GM23338 (cell line): ENCODE measurements at regions not wholly inside any gene's neighbourhood (a gene's known extent, or its start where the extent isn't known, plus 50 kb on each side); places are given as distances from the start of the nearest gene placed in this dataset.

Experiments
- ATAC-seq: fragments of 200-7000 bp; cut with Tn5 transposase; 3 replicates; pipeline ENCODE4 v1.9.1; 2020
- DNase-seq: peaks from one replicate; pipeline ENCODE4 v3.0.0-alpha.2; 2015; ENCODE audit warnings: low spot score
- H2AFZ ChIP-seq: fragments of 200-600 bp; sonication (generic); 2 replicates; pipeline ENCODE4 v1.8.0; 2016; ENCODE audit warnings: antibody characterized with exemption, mild to moderate bottlenecking, moderate library complexity
- H3F3A ChIP-seq: fragments of 200-600 bp; sonication (generic); replicated peaks from 2 replicates; pipeline ENCODE4 v1.8.0; 2017; ENCODE audit warnings: antibody characterized with exemption, mixed run types, low read depth
- H3K27ac ChIP-seq: fragments of 200-600 bp; sonication (generic); 2 replicates; pipeline ENCODE4 v1.6.1; 2016; ENCODE audit warnings: low read depth
- H3K27me3 ChIP-seq: fragments of 200-600 bp; sonication (generic); 2 replicates; pipeline ENCODE4 v1.8.0; 2016; ENCODE audit warnings: mild to moderate bottlenecking, mixed run types, moderate library complexity; ENCODE audit not compliant: insufficient read depth
- H3K36me3 ChIP-seq: fragments of 200-600 bp; sonication (generic); 2 replicates; pipeline ENCODE4 v1.8.0; 2016; ENCODE audit warnings: mild to moderate bottlenecking; ENCODE audit not compliant: insufficient read depth
- H3K4me1 ChIP-seq: fragments of 200-600 bp; sonication (generic); 2 replicates; pipeline ENCODE4 v1.8.0; 2016; ENCODE audit warnings: mild to moderate bottlenecking, moderate library complexity; ENCODE audit not compliant: insufficient read depth
- H3K4me2 ChIP-seq: fragments of 200-600 bp; sonication (generic); 2 replicates; pipeline ENCODE4 v1.7.1; 2017; ENCODE audit warnings: mixed run types
- H3K4me3 ChIP-seq: fragments of 200-600 bp; sonication (generic); 2 replicates; pipeline ENCODE4 v1.6.1; 2016; ENCODE audit warnings: mixed run types
- H3K79me2 ChIP-seq: fragments of 200-600 bp; sonication (generic); replicated peaks from 2 replicates; pipeline ENCODE4 v1.8.0; 2017; ENCODE audit warnings: mild to moderate bottlenecking; ENCODE audit not compliant: insufficient read depth
- H3K9me2 ChIP-seq: fragments of 200-600 bp; sonication (generic); 2 replicates; pipeline ENCODE4 v1.8.0; 2017; ENCODE audit not compliant: insufficient read depth
- H4K20me1 ChIP-seq: fragments of 200-600 bp; sonication (generic); replicated peaks from 2 replicates; pipeline ENCODE4 v1.8.0; 2017; ENCODE audit warnings: mild to moderate bottlenecking; ENCODE audit not compliant: insufficient read depth
- H3K27ac Mint-ChIP-seq: 2 replicates; pipeline ENCODE4 v1.8.0; 2020; ENCODE audit warnings: inconsistent platforms, mild to moderate bottlenecking, moderate library complexity, mixed read lengths
- H3K27me3 Mint-ChIP-seq: 3 replicates; pipeline ENCODE4 v1.8.0; 2022; ENCODE audit warnings: low read depth, mild to moderate bottlenecking, moderate library complexity, mixed read lengths, inconsistent platforms; ENCODE audit not compliant: insufficient read depth, poor library complexity
- H3K36me3 Mint-ChIP-seq: 3 replicates; pipeline ENCODE4 v1.8.0; 2021; ENCODE audit warnings: low read depth, mild to moderate bottlenecking, inconsistent platforms, moderate library complexity, mixed read lengths
- H3K4me1 Mint-ChIP-seq: 3 replicates; pipeline ENCODE4 v1.8.0; 2020; ENCODE audit warnings: mild to moderate bottlenecking, inconsistent platforms, mixed read lengths
- H3K4me3 Mint-ChIP-seq: 3 replicates; pipeline ENCODE4 v1.8.0; 2021; ENCODE audit warnings: moderate library complexity, mild to moderate bottlenecking, inconsistent platforms, mixed read lengths
- H3K9me3 Mint-ChIP-seq: 3 replicates; pipeline ENCODE4 v1.8.0; 2020; ENCODE audit warnings: moderate library complexity, mild to moderate bottlenecking, inconsistent platforms, mixed read lengths
- CREB1 ChIP-seq: fragments of 250-450 bp; sonication (Bioruptor Pico); IDR thresholded peaks from 2 replicates; pipeline ENCODE4 v1.5.0; 2020; ENCODE audit warnings: low read depth, mild to moderate bottlenecking, moderate library complexity
- EZH2 ChIP-seq: fragments of 200-600 bp; sonication (generic); IDR thresholded peaks from one replicate; pipeline ENCODE4 v1.8.0; 2017; ENCODE audit warnings: antibody characterized with exemption, mild to moderate bottlenecking, low read depth; ENCODE audit not compliant: unreplicated experiment
- EZH2phosphoT487 ChIP-seq: fragments of 200-600 bp; sonication (generic); IDR thresholded peaks from one replicate; pipeline ENCODE4 v1.8.1; 2018; ENCODE audit warnings: antibody characterized with exemption; ENCODE audit not compliant: unreplicated experiment
- JUNB ChIP-seq: IDR thresholded peaks from one replicate; pipeline ENCODE4 v1.6.1; 2016; ENCODE audit warnings: antibody characterized with exemption; ENCODE audit not compliant: unreplicated experiment
- NANOG ChIP-seq: IDR thresholded peaks from 2 replicates; pipeline ENCODE4 v1.6.1; 2016; ENCODE audit warnings: antibody characterized with exemption, borderline replicate concordance
- POLR2AphosphoS5 ChIP-seq: IDR thresholded peaks from 2 replicates; pipeline ENCODE4 v1.6.1; 2016; ENCODE audit warnings: antibody characterized with exemption, low read depth
- STAT1 ChIP-seq: IDR thresholded peaks from one replicate; pipeline ENCODE4 v1.6.1; 2016; ENCODE audit warnings: antibody characterized with exemption; ENCODE audit not compliant: unreplicated experiment
- ZNF114 ChIP-seq: fragments of 250-450 bp; sonication (Bioruptor Pico); IDR thresholded peaks from 2 replicates; pipeline ENCODE4 v1.5.0; 2020; ENCODE audit warnings: mild to moderate bottlenecking, moderate library complexity
- ZNF331 ChIP-seq: fragments of 250-450 bp; sonication (Bioruptor Pico); IDR thresholded peaks from 2 replicates; pipeline ENCODE4 v1.5.0; 2020; ENCODE audit warnings: low read depth, mild to moderate bottlenecking, moderate library complexity
- TF ChIP-seq, protein P1 (sequence below): IDR thresholded peaks from one replicate; pipeline ENCODE4 v1.6.1; 2018; ENCODE audit warnings: antibody characterized with exemption; ENCODE audit not compliant: unreplicated experiment
- TF ChIP-seq, protein P2 (sequence below), 2 experiments: fragments of 200-600 bp in 1 of 2; sonication (generic) in 1 of 2; conservative IDR thresholded peaks; 2 replicates each; pipeline versions ENCODE4 v1.5.1 to v1.6.1; 2016 to 2017; ENCODE audit warnings: antibody characterized with exemption in 2 of 2, low read depth in 2 of 2, mild to moderate bottlenecking in 2 of 2, moderate library complexity in 1 of 2
- TF ChIP-seq, protein P3 (sequence below): fragments of 250-450 bp; sonication (Bioruptor Pico); IDR thresholded peaks from 2 replicates; pipeline ENCODE4 v1.5.0; 2020; ENCODE audit warnings: mild to moderate bottlenecking, moderate library complexity

DNA sequence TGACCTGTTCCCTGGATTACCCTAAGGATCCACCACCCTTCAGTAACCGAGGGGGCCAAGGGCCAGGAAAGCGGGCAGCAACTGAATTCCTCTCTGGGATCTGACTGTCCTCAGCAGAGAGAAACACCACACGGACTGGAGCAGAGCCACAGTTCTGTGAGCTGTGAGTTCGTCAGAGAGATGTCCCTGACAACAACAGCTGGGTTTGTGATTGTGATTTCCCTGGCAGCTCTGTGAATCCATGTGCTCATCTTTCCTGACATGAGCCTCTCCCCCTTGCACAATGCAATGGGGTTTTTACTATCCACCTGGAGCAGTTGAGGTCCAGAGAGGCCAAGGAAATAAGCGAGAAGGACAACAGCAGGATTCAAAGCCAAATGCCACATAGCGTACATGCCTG is 69.4 kb upstream of the AMPD3 start (continued):
- TF ChIP-seq STAT1 (no peak), POLR2AphosphoS5 (no peak), JUNB (no peak), EZH2phosphoT487 (no peak), CREB1 (no peak)

DNA sequence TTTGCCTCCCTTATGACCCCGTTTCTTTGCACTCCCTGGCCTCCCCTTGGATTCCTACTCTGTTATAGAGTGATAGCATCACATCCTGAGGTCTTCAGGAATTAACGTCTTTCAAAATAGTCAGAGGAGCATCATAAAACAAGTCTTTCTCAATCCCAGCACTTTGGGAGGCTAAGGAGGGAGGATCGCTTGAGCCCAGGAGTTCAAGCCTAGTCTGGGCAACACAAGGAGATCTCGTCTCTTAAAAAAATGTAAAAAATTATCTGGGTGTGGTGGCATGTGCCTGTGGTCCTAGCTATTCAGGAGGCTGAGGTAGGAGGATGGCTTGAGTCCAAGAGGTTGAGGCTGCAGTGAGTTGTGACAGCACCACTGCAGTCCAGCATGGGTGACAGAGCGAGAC is 68.7 kb upstream of the AMPD3 start:
- no peak overlapping the region for H3K4me2 ChIP-seq
- H3K79me2 ChIP-seq, result no peaks in the 10 kb centered on the region
- Mint-ChIP-seq H3K4me1 (peaks cover 4% of the 10 kb centered on the region; the same call in 2 of the 3 replicates), H3K27me3 (peaks cover 11% of the 10 kb centered on the region), H3K9me3 (peaks cover 8% of the 10 kb centered on the region; the same call in 2 of the 3 replicates), H3K27ac (no peak overlapping the region), H3K4me3 (no peak overlapping the region), H3K36me3 (no peaks in the 10 kb centered on the region; the same call in 1 of the 3 replicates)
- TF ChIP-seq STAT1 (no peak), POLR2AphosphoS5 (no peak), ZNF114 (no peak), CREB1 (no peak), EZH2phosphoT487 (no peak), NANOG (no peak), EZH2 (no peak), ZNF331 (CRISPR knock-in tag) (no peak)
- TF ChIP-seq, protein P1, sequence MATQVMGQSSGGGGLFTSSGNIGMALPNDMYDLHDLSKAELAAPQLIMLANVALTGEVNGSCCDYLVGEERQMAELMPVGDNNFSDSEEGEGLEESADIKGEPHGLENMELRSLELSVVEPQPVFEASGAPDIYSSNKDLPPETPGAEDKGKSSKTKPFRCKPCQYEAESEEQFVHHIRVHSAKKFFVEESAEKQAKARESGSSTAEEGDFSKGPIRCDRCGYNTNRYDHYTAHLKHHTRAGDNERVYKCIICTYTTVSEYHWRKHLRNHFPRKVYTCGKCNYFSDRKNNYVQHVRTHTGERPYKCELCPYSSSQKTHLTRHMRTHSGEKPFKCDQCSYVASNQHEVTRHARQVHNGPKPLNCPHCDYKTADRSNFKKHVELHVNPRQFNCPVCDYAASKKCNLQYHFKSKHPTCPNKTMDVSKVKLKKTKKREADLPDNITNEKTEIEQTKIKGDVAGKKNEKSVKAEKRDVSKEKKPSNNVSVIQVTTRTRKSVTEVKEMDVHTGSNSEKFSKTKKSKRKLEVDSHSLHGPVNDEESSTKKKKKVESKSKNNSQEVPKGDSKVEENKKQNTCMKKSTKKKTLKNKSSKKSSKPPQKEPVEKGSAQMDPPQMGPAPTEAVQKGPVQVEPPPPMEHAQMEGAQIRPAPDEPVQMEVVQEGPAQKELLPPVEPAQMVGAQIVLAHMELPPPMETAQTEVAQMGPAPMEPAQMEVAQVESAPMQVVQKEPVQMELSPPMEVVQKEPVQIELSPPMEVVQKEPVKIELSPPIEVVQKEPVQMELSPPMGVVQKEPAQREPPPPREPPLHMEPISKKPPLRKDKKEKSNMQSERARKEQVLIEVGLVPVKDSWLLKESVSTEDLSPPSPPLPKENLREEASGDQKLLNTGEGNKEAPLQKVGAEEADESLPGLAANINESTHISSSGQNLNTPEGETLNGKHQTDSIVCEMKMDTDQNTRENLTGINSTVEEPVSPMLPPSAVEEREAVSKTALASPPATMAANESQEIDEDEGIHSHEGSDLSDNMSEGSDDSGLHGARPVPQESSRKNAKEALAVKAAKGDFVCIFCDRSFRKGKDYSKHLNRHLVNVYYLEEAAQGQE, result no peak
- TF ChIP-seq, protein P2, sequence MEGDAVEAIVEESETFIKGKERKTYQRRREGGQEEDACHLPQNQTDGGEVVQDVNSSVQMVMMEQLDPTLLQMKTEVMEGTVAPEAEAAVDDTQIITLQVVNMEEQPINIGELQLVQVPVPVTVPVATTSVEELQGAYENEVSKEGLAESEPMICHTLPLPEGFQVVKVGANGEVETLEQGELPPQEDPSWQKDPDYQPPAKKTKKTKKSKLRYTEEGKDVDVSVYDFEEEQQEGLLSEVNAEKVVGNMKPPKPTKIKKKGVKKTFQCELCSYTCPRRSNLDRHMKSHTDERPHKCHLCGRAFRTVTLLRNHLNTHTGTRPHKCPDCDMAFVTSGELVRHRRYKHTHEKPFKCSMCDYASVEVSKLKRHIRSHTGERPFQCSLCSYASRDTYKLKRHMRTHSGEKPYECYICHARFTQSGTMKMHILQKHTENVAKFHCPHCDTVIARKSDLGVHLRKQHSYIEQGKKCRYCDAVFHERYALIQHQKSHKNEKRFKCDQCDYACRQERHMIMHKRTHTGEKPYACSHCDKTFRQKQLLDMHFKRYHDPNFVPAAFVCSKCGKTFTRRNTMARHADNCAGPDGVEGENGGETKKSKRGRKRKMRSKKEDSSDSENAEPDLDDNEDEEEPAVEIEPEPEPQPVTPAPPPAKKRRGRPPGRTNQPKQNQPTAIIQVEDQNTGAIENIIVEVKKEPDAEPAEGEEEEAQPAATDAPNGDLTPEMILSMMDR (conservative IDR thresholded peaks at IDR 0.05; ENCODE audit: low read depth in 2 of 2), result no peak
- TF ChIP-seq, protein P3, sequence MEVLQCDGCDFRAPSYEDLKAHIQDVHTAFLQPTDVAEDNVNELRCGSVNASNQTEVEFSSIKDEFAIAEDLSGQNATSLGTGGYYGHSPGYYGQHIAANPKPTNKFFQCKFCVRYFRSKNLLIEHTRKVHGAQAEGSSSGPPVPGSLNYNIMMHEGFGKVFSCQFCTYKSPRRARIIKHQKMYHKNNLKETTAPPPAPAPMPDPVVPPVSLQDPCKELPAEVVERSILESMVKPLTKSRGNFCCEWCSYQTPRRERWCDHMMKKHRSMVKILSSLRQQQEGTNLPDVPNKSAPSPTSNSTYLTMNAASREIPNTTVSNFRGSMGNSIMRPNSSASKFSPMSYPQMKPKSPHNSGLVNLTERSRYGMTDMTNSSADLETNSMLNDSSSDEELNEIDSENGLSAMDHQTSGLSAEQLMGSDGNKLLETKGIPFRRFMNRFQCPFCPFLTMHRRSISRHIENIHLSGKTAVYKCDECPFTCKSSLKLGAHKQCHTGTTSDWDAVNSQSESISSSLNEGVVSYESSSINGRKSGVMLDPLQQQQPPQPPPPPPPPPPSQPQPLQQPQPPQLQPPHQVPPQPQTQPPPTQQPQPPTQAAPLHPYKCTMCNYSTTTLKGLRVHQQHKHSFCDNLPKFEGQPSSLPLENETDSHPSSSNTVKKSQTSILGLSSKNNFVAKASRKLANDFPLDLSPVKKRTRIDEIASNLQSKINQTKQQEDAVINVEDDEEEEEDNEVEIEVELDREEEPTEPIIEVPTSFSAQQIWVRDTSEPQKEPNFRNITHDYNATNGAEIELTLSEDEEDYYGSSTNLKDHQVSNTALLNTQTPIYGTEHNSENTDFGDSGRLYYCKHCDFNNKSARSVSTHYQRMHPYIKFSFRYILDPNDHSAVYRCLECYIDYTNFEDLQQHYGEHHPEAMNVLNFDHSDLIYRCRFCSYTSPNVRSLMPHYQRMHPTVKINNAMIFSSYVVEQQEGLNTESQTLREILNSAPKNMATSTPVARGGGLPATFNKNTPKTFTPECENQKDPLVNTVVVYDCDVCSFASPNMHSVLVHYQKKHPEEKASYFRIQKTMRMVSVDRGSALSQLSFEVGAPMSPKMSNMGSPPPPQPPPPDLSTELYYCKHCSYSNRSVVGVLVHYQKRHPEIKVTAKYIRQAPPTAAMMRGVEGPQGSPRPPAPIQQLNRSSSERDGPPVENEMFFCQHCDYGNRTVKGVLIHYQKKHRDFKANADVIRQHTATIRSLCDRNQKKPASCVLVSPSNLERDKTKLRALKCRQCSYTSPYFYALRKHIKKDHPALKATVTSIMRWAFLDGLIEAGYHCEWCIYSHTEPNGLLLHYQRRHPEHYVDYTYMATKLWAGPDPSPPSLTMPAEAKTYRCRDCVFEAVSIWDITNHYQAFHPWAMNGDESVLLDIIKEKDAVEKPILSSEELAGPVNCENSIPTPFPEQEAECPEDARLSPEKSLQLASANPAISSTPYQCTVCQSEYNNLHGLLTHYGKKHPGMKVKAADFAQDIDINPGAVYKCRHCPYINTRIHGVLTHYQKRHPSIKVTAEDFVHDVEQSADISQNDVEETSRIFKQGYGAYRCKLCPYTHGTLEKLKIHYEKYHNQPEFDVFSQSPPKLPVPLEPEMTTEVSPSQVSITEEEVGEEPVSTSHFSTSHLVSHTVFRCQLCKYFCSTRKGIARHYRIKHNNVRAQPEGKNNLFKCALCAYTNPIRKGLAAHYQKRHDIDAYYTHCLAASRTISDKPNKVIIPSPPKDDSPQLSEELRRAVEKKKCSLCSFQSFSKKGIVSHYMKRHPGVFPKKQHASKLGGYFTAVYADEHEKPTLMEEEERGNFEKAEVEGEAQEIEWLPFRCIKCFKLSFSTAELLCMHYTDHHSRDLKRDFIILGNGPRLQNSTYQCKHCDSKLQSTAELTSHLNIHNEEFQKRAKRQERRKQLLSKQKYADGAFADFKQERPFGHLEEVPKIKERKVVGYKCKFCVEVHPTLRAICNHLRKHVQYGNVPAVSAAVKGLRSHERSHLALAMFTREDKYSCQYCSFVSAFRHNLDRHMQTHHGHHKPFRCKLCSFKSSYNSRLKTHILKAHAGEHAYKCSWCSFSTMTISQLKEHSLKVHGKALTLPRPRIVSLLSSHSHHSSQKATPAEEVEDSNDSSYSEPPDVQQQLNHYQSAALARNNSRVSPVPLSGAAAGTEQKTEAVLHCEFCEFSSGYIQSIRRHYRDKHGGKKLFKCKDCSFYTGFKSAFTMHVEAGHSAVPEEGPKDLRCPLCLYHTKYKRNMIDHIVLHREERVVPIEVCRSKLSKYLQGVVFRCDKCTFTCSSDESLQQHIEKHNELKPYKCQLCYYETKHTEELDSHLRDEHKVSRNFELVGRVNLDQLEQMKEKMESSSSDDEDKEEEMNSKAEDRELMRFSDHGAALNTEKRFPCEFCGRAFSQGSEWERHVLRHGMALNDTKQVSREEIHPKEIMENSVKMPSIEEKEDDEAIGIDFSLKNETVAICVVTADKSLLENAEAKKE (CRISPR knock-in tag), result no peak
- H3K27ac ChIP-seq, result no peak overlapping the region
- no peak overlapping the region for H3K4me3 ChIP-seq
- peaks cover 9% of the 10 kb centered on the region; the same call in 1 of the 2 replicates for H3K9me2 ChIP-seq
- DNase-seq (no peak), ATAC-seq (no peak)
- no peaks in the 10 kb centered on the region for H4K20me1 ChIP-seq
- H3F3A ChIP-seq, result no peaks in the 10 kb centered on the region
- no peaks in the 10 kb centered on the region for H3K27me3 ChIP-seq
- no peaks in the 10 kb centered on the region for H3K4me1 ChIP-seq
- no peak overlapping the region for H2AFZ ChIP-seq
- H3K36me3 ChIP-seq, result peaks cover 8% of the 10 kb centered on the region; the same call in 1 of the 2 replicates
